ENCODE measurements at regions not wholly inside any gene's neighbourhood (a gene's known extent, or its start where the extent isn't known, plus 50 kb on each side); places are given as distances from the start of the nearest gene placed in this dataset.

DNA sequence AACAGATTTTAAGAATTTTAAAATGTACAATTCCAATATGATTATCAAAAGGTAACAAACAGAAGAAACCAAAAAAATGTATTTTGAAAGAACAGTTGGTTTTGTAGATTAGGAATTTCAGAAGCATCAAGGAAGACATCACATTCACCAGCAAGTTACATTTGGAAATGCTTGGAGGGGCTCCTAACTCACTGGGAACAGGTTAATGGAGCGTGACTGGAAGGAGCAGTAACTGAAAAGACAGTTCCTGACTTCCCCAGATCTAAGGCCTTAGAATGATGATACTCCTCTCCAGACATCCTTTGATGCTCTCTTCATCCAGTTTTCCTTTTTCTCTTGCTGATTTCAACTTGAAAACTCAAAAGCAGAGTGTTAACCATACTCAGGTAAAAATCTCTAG lies 220.0 kb upstream of the EGLN3 start:
- TF ChIP-seq GATA2 (IDR thresholded peaks at IDR 0.05; ENCODE audit: low read depth, low read length) (no peak), GATA3 (IDR thresholded peaks at IDR 0.05; ENCODE audit: low read depth, low read length) (no peak)

Measured in SH-SY5Y (cell line).